Pancreas (tissue), 10 donors: ENCODE measurements at regions not wholly inside any gene's neighbourhood (a gene's known extent, or its start where the extent isn't known, plus 50 kb on each side); places are given as distances from the start of the nearest gene placed in this dataset.

Source experiments
- ATAC-seq, 4 donors: fragments of 200-7000 bp; cut with Tn5 transposase; one replicate each; pipeline versions ENCODE4 v1.8.0 to v1.9.1; 2020; ENCODE audit warnings: mild to moderate bottlenecking in 4 of 4, moderate library complexity in 4 of 4
- DNase-seq, 6 donors: peaks; one replicate each; pipeline ENCODE4 v3.0.0-alpha.2; 2020
- FAIRE-seq: peaks from 2 replicates; lab custom pipeline; 2012; peaks lifted over from hg19 to GRCh38; lab: Jason Lieb, UNC
- H3K27ac ChIP-seq, 4 donors: fragments of 200-600 bp; sonication (generic); 1 replicate in 3 of 4; 2 replicates in 1 of 4; pipeline versions ENCODE4 v1.5.0 to v1.8.0; 2020
- H3K27me3 ChIP-seq, 4 donors: fragments of 200-600 bp; one replicate each; pipeline ENCODE4 v1.8.0; 2021
- H3K36me3 ChIP-seq, 3 donors: fragments of 200-600 bp; sonication (generic) in 1 of 3; one replicate each; pipeline versions ENCODE4 v1.5.0 to v1.8.0; 2020 to 2021
- H3K4me1 ChIP-seq, 3 donors: fragments of 200-600 bp; one replicate each; pipeline ENCODE4 v1.8.0; 2021
- H3K4me3 ChIP-seq, 4 donors: fragments of 200-600 bp; sonication (generic) in 2 of 4; one replicate each; pipeline versions ENCODE4 v1.5.0 to v1.8.0; 2020 to 2021
- H3K9me3 ChIP-seq, 4 donors: fragments of 200-600 bp; one replicate each; pipeline ENCODE4 v1.8.0; 2021
- CTCF ChIP-seq, 4 donors: fragments of 200-600 bp; sonication (generic) in 3 of 4; IDR thresholded peaks; one replicate each; pipeline versions ENCODE4 v1.5.0 to v1.8.0; 2021; ENCODE audit warnings: antibody characterized with exemption in 4 of 4
- WGBS, 2 donors: extraction: QIAGEN DNeasy Blood & Tissue Kit; methylation state at CpG; one replicate each; pipeline ENCODE4 v1.1.7; 2013; 5-methylcytosine and 5-hydroxymethylcytosine counted together
- intact Hi-C, 3 donors: fragments of 100-400 bp; cut with DNase I; formaldehyde crosslinking; loops; one replicate each; pipeline versions ENCODE4 v1.11.1 to v1.14.2; 2022
- donor health status: healthy with polysubstance abuse.
- donor health status: DM: no; HTN: no; CAD: no; lungs with moderate emphysema.
- donor health status: DM: no; HTN: no; CAD: no.
- donor health status: control.
- donor health status: control.
- donor health status: Bipolar disorder and iron deficiency.
- donor health status: DM: yes; HTN: yes; CAD: no.
- donor health status: DM: no; HTN: no; CAD: no.
- donor health status: DM: no; HTN: no; CAD: no.
- donor health status: DM: yes; HTN: yes; CAD: no.

- peaks cover 0 to under 1% (median 0%) of the 10 kb centered on the region in 3 donors for H3K4me1 ChIP-seq
- intact Hi-C loops = no loop called here
- H3K4me3 ChIP-seq = no peak overlapping the region
- no peaks in the 10 kb centered on the region for H3K27me3 ChIP-seq
- ATAC-seq (peak in 2 of 4 donors; percentile 31 to 60), FAIRE-seq (no peak), DNase-seq (no peak)
- no peak overlapping the region for H3K27ac ChIP-seq
- 58 to 60% methylated on average over 2 of the region's 2 CpGs for WGBS, 2 donors
- H3K9me3 ChIP-seq = no peaks in the 10 kb centered on the region
- H3K36me3 ChIP-seq = no peaks in the 10 kb centered on the region
- no peak for TF ChIP-seq CTCF (IDR thresholded peaks at IDR 0.05)
Observed at GRCh38 chr17:72182371-72182873, 61.6 kb downstream of the SOX9 start.

- no peaks in the 10 kb centered on the region for H3K36me3 ChIP-seq
- H3K27me3 ChIP-seq = no peaks in the 10 kb centered on the region
- intact Hi-C loops = no loop called here
- ATAC-seq (peak in 2 of 4 donors; percentile 29 to 34), FAIRE-seq (no peak), DNase-seq (no peak)
- 81 to 82% methylated on average over 4 of the region's 4 CpGs for WGBS, 2 donors
- TF ChIP-seq CTCF (IDR thresholded peaks at IDR 0.05) = no peak
- no peak overlapping the region for H3K27ac ChIP-seq
- H3K4me3 ChIP-seq = no peak overlapping the region
- no peaks in the 10 kb centered on the region for H3K9me3 ChIP-seq
- H3K4me1 ChIP-seq = no peaks in the 10 kb centered on the region
Observed at GRCh38 chr17:72183194-72183685, 62.4 kb downstream of the SOX9 start.

GRCh38 chr17:72184805-72185204 lies 64.0 kb downstream of the SOX9 start:
- no peaks in the 10 kb centered on the region for H3K4me1 ChIP-seq
- FAIRE-seq = no peak
- intact Hi-C loops = no loop called here

GRCh38 chr17:72185564-72185963 lies 64.7 kb downstream of the SOX9 start:
- 69 to 72% methylated on average over 8 of the region's 8 CpGs for WGBS, 2 donors
- intact Hi-C loops = no loop called here
- no peak for FAIRE-seq

More at GRCh38 chr17:72184805-72185204, 64.0 kb downstream of the SOX9 start:
- Histone ChIP-seq H3K27me3 (no peaks in the 10 kb centered on the region), H3K27ac (no peak overlapping the region), H3K4me3 (no peak overlapping the region), H3K36me3 (no peaks in the 10 kb centered on the region), H3K9me3 (no peaks in the 10 kb centered on the region)
- no peak for DNase-seq
- no peak for ATAC-seq
- WGBS, 2 donors = 86 to 90% methylated on average over 6 of the region's 6 CpGs
- no peak for TF ChIP-seq CTCF (IDR thresholded peaks at IDR 0.05)

More at GRCh38 chr17:72185564-72185963, 64.7 kb downstream of the SOX9 start:
- H3K27ac ChIP-seq = no peak overlapping the region
- H3K4me1 ChIP-seq = no peaks in the 10 kb centered on the region
- no peaks in the 10 kb centered on the region for H3K9me3 ChIP-seq
- H3K36me3 ChIP-seq = no peaks in the 10 kb centered on the region
- no peak for TF ChIP-seq CTCF (IDR thresholded peaks at IDR 0.05)
- no peak for DNase-seq
- ATAC-seq = peak in 1 of 4 donors; percentile 10
- no peak overlapping the region for H3K4me3 ChIP-seq
- no peaks in the 10 kb centered on the region for H3K27me3 ChIP-seq
